Transverse colon (tissue), 4 donors: ENCODE measurements at regions not wholly inside any gene's neighbourhood (a gene's known extent, or its start where the extent isn't known, plus 50 kb on each side); places are given as distances from the start of the nearest gene placed in this dataset.

Experiments used
- DNase-seq: peaks from one replicate; pipeline ENCODE4 v3.0.0-alpha.2; 2019
- H3K27ac ChIP-seq, 4 donors: fragments of 200-600 bp; sonication (generic); 2 replicates each; pipeline ENCODE4 v1.5.1; 2016 to 2018; ENCODE audit warnings: inconsistent platforms in 4 of 4
- H3K27me3 ChIP-seq: fragments of 200-600 bp; sonication (generic); 2 replicates; pipeline ENCODE4 v1.5.1; 2017; ENCODE audit warnings: inconsistent platforms
- H3K36me3 ChIP-seq, 4 donors: fragments of 200-600 bp; sonication (generic); 2 replicates each; pipeline ENCODE4 v1.5.1; 2017 to 2019; ENCODE audit warnings: inconsistent platforms in 4 of 4
- H3K4me1 ChIP-seq, 4 donors: fragments of 200-600 bp; sonication (generic); 2 replicates each; pipeline ENCODE4 v1.5.1; 2017 to 2020; ENCODE audit warnings: inconsistent platforms in 4 of 4
- H3K4me3 ChIP-seq, 4 donors: fragments of 200-600 bp; sonication (generic); 1 replicate in 1 of 4; 2 replicates in 3 of 4; pipeline versions ENCODE4 v1.5.1 to v1.6.1; 2017 to 2019; ENCODE audit warnings: inconsistent platforms in 4 of 4
- H3K9me3 ChIP-seq, 2 donors: fragments of 200-600 bp; sonication (generic); 2 replicates each; pipeline ENCODE4 v1.5.1; 2017 to 2019; ENCODE audit warnings: inconsistent platforms in 2 of 2
- EP300 ChIP-seq: sonication (generic); formaldehyde crosslinking; IDR thresholded peaks from one replicate; pipeline ENCODE4 v1.6.1; 2017; ENCODE audit warnings: antibody characterized with exemption, low read depth
- POLR2A ChIP-seq: fragments of 450-650 bp; IDR thresholded peaks from one replicate; pipeline ENCODE4 v1.6.1; 2016; ENCODE audit warnings: antibody characterized with exemption, mild to moderate bottlenecking, moderate library complexity
- POLR2AphosphoS5 ChIP-seq, 3 donors: sonication (generic); formaldehyde crosslinking; IDR thresholded peaks; one replicate each; pipeline ENCODE4 v1.6.1; 2016; ENCODE audit warnings: antibody characterized with exemption in 3 of 3
- WGBS, 2 donors: methylation state at CpG; one replicate each; pipeline ENCODE4 v1.1.5; 2018; ENCODE audit warnings: low coverage in 1 of 2; 5-methylcytosine and 5-hydroxymethylcytosine counted together
- in situ Hi-C, 4 donors: fragments of 200-750 bp; cut with MboI; loops; one replicate each; pipeline versions ENCODE4 v1.15.0 to v1.15.1; 2017; ENCODE audit warnings: low sequenced_read_pairs in 3 of 4, low pct_ligation_motif_present in 1 of 4, low pct_unique_long_range_greater_than_20kb in 1 of 4
- intact Hi-C: fragments of 100-400 bp; cut with DNase I; formaldehyde crosslinking; loops from one replicate; pipeline ENCODE4 v1.15.1; 2023; ENCODE audit warnings: low total_unique reads
- TF ChIP-seq, protein P1 (sequence below), 5 experiments: fragments of 200-600 bp in 3 of 5; fragments of 450-650 bp in 2 of 5; sonication (generic) in 3 of 5; IDR thresholded peaks; 1 replicate in 2 of 5; 2 replicates in 3 of 5; pipeline ENCODE4 v1.5.1; 2016 to 2017; ENCODE audit warnings: antibody characterized with exemption in 5 of 5, inconsistent platforms in 3 of 5, mild to moderate bottlenecking in 2 of 5, moderate library complexity in 1 of 5

DNA sequence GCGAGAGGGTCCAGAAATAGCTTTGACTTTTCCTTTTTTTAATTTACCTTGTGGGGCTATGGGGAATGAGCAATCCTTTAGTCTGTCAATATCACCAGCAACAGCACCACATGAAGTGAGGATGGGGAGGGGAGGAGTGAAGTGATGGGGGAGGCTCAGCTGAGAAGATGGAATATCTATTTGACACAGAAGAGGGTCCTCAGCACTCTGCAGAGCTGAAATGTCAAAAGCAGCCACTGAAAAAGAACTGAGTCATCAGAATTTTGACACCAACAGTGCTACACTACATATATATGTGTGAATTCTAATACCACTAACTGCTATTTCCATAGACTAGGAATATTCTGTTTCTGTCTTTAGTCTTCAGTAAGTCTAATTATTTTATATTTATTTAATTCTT is 427.0 kb upstream of the PBX1 start:
- Histone ChIP-seq H3K4me3 (no peak overlapping the region), H3K4me1 (no peaks in the 10 kb centered on the region), H3K9me3 (no peaks in the 10 kb centered on the region), H3K36me3 (no peaks in the 10 kb centered on the region), H3K27ac (no peak overlapping the region), H3K27me3 (no peaks in the 10 kb centered on the region)
- TF ChIP-seq EP300 = no peak
- TF ChIP-seq, protein P1, sequence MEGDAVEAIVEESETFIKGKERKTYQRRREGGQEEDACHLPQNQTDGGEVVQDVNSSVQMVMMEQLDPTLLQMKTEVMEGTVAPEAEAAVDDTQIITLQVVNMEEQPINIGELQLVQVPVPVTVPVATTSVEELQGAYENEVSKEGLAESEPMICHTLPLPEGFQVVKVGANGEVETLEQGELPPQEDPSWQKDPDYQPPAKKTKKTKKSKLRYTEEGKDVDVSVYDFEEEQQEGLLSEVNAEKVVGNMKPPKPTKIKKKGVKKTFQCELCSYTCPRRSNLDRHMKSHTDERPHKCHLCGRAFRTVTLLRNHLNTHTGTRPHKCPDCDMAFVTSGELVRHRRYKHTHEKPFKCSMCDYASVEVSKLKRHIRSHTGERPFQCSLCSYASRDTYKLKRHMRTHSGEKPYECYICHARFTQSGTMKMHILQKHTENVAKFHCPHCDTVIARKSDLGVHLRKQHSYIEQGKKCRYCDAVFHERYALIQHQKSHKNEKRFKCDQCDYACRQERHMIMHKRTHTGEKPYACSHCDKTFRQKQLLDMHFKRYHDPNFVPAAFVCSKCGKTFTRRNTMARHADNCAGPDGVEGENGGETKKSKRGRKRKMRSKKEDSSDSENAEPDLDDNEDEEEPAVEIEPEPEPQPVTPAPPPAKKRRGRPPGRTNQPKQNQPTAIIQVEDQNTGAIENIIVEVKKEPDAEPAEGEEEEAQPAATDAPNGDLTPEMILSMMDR (IDR thresholded peaks at IDR 0.05) = no peak
- no peak for TF ChIP-seq POLR2A
- TF ChIP-seq POLR2AphosphoS5 (IDR thresholded peaks at IDR 0.05) = no peak
- no peak for DNase-seq
- intact Hi-C loops = no loop called here
- in situ Hi-C loops = no loop called here
- 78 to 83% methylated on average over 1 of the region's 1 CpG for WGBS, 2 donors

DNA sequence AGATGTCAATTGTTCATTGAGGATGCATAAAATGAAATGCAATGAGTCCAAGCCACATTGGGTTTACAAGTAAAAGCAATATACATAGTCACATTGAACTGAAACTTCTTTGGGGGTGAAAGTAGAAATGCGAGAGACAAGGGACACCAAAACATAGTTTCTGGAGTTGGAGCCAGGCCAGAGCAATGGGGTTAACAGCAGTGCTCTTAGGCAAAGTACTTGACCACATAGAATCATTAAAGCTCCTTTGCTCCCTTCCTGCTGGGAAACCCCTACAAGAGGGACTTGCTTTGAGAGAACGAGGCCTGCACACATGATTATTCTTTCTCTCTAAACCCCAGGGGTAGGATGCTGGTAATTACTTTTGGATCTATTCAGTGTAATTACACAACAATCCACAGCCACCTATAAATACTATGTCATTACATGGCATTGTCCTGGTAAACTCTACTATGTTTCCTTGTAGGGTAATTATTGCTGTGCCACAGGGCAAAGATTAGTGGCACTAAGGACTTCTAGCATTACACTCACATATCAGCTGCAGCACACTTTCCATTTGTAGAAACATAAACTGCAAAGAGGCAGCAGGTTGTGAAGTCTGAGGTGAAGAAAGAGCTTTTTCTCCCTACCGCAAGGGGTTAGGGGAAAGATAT is 421.6 kb upstream of the PBX1 start:
- intact Hi-C loops = no loop called here
- H3K27me3 ChIP-seq = no peaks in the 10 kb centered on the region
- no peaks in the 10 kb centered on the region for H3K36me3 ChIP-seq
- DNase-seq = no peak
- H3K4me3 ChIP-seq = no peak overlapping the region
- TF ChIP-seq EP300 = no peak
- no peak for TF ChIP-seq POLR2A
- TF ChIP-seq, protein P1 (IDR thresholded peaks at IDR 0.05) = no peak
- TF ChIP-seq POLR2AphosphoS5 (IDR thresholded peaks at IDR 0.05) = no peak
- 62 to 73% methylated on average over 3 of the region's 3 CpGs for WGBS, 2 donors
- no peak overlapping the region for H3K27ac ChIP-seq
- in situ Hi-C loops = no loop called here
- H3K9me3 ChIP-seq = no peaks in the 10 kb centered on the region
- no peaks in the 10 kb centered on the region for H3K4me1 ChIP-seq

DNA sequence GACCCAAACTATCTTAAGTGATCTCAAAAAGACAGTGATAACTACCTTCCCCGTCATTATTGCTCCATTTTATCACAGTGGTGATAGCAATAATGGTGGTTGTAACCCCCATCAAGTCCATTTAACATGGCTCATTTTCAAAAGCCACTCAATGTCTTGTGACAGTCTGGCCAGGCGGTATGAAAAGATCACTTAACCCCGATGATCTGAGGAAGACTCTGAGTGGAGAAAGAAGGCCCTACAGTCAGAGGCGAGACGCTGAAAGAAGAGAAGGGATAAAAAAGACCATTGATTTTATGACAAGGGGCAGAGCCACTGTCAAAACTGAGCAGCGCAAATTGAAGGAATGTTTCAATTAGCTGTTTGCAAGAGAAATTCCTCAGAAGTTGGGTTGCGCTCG is 417.2 kb upstream of the PBX1 start:
- Histone ChIP-seq H3K27me3 (no peaks in the 10 kb centered on the region), H3K36me3 (no peaks in the 10 kb centered on the region), H3K4me3 (no peak overlapping the region), H3K4me1 (no peaks in the 10 kb centered on the region), H3K9me3 (no peaks in the 10 kb centered on the region), H3K27ac (no peak overlapping the region)
- intact Hi-C loops (no loop called here), in situ Hi-C loops (no loop called here)
- 85 to 87% methylated on average over 8 of the region's 8 CpGs for WGBS, 2 donors
- TF ChIP-seq EP300 (no peak), POLR2A (no peak), POLR2AphosphoS5 (IDR thresholded peaks at IDR 0.05) (no peak)
- TF ChIP-seq, protein P1 (IDR thresholded peaks at IDR 0.05) = no peak
- no peak for DNase-seq

DNA sequence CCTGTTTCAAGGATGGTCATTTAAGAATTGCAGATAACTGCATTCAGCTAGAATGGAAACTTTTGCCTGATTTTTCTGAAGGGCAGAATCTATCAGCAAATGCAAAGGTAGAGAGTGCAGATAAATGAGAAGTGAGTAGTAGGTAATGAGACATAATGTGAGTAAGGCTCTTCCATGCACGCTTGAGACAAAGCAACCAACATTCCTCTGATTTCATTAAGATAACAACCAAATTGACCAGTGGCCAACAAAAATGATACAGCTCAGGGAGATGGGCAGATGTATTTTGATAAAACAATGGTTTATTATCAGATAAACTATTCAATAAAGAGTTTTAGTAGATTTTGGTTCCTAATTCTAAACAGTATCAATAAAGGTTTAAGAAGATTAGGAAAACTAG is 404.4 kb upstream of the PBX1 start:
- in situ Hi-C loops = loop anchor here in 1 of 4 donors (25.0 kb wide), 1 partner anchor 633 kb away; no protein-coding TSS in a partner anchor
- H3K36me3 ChIP-seq = no peaks in the 10 kb centered on the region
- DNase-seq = no peak
- H3K4me3 ChIP-seq = no peak overlapping the region
- no peaks in the 10 kb centered on the region for H3K27me3 ChIP-seq
- no peaks in the 10 kb centered on the region for H3K9me3 ChIP-seq
- TF ChIP-seq POLR2A (no peak), EP300 (no peak), POLR2AphosphoS5 (IDR thresholded peaks at IDR 0.05) (no peak)
- TF ChIP-seq, protein P1 (IDR thresholded peaks at IDR 0.05) = no peak
- no peak overlapping the region for H3K27ac ChIP-seq
- H3K4me1 ChIP-seq = no peaks in the 10 kb centered on the region
- intact Hi-C loops = no loop called here
- WGBS, 2 donors = 75 to 88% methylated on average over 1 of the region's 1 CpG
